Activated CD4-positive, alpha-beta memory T cell treated with anti-CD3 and anti-CD28 coated beads for 36 hours (primary cell): ENCODE measurements at regions not wholly inside any gene's neighbourhood (a gene's known extent, or its start where the extent isn't known, plus 50 kb on each side); places are given as distances from the start of the nearest gene placed in this dataset.
"Not testable (repeated sequence)": the region's sequence is repeated elsewhere in the genome, so short reads cannot be mapped to it uniquely, and the experiment has no call there.

ENCODE experiments used
- CTCF ChIA-PET: fragments of 350-600 bp; sonication (Branson Sonifier 250); formaldehyde crosslinking; loops from one replicate; lab custom pipeline; 2021; ENCODE audit warnings: antibody characterized with exemption, inconsistent platforms; lab: Charles Lee
- POLR2A ChIA-PET: fragments of 350-600 bp; sonication (Branson Sonifier 250); formaldehyde crosslinking; loops from one replicate; lab custom pipeline; 2021; ENCODE audit warnings: antibody characterized with exemption; lab: Charles Lee
- DNase-seq: peaks from one replicate; pipeline ENCODE4 v3.0.0-alpha.2; 2020
- H3K27ac Mint-ChIP-seq: one replicate; pipeline ENCODE4 v1.8.0; 2021; ENCODE audit warnings: mixed read lengths
- H3K27me3 Mint-ChIP-seq: one replicate; pipeline ENCODE4 v1.8.0; 2021; ENCODE audit warnings: mixed read lengths
- H3K36me3 Mint-ChIP-seq: one replicate; pipeline ENCODE4 v1.8.0; 2021; ENCODE audit warnings: mixed read lengths
- H3K4me1 Mint-ChIP-seq: one replicate; pipeline ENCODE4 v1.8.0; 2021; ENCODE audit warnings: low read depth, mixed read lengths
- H3K4me3 Mint-ChIP-seq: one replicate; pipeline ENCODE4 v1.8.0; 2021; ENCODE audit warnings: mild to moderate bottlenecking, mixed read lengths
- H3K9me3 Mint-ChIP-seq: one replicate; pipeline ENCODE4 v1.8.0; 2021; ENCODE audit warnings: mixed read lengths
- intact Hi-C: fragments of 100-400 bp; cut with micrococcal nuclease; formaldehyde crosslinking; loops from one replicate; pipeline ENCODE4 v1.15.1; 2023

DNA sequence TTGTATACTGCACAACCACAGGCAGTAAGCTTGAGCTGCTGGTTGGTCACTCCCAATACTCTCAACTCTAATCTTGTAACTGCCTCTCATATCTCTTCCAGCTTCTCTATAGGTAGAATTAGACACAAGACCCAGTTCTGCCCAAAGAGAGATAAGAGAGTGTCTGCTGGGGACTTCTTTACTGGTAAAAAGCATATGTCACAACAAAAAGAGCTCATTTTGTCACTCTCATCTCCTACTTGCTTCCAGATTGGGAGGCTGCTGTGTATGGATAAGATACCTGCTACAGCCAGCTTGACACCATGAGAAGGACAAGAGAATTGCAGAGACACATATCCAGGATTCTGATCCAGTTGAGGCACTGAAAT is 165.2 kb downstream of the PTH2R start:
- peaks cover 2% of the 10 kb centered on the region for H3K9me3 Mint-ChIP-seq
- H3K36me3 Mint-ChIP-seq, result no peaks in the 10 kb centered on the region
- H3K27me3 Mint-ChIP-seq, result no peaks in the 10 kb centered on the region
- H3K4me1 Mint-ChIP-seq, result no peaks in the 10 kb centered on the region
- intact Hi-C loops, result no loop called here
- no peak for DNase-seq
- POLR2A ChIA-PET, result no interaction called here
- no peak overlapping the region for H3K27ac Mint-ChIP-seq
- CTCF ChIA-PET, result no interaction called here
- no peak overlapping the region for H3K4me3 Mint-ChIP-seq

DNA sequence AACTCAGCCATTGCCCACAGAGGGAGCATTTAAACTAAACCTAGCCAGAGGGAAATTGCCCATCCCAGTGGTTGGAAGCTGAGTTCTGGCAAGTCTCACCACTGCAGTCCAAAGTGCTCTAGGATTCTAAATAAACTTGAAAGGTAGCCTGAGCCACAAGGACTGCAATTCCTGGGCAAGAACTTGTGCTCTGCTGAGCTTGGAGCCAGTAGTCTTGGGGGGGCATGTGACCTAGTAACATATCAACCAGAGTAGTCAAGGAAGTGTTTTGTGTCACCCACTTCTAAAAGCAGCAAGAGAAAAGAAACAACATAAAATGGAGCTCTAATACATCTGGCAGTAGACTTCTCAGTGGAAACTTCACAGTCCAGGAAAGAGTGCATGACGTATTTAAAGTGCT is 167.0 kb downstream of the PTH2R start:
- peaks cover 2% of the 10 kb centered on the region for H3K9me3 Mint-ChIP-seq
- H3K4me1 Mint-ChIP-seq, result no peaks in the 10 kb centered on the region
- intact Hi-C loops, result no loop called here
- no peak overlapping the region for H3K4me3 Mint-ChIP-seq
- no peaks in the 10 kb centered on the region for H3K36me3 Mint-ChIP-seq
- ChIA-PET POLR2A (no interaction called here), CTCF (no interaction called here)
- no peaks in the 10 kb centered on the region for H3K27me3 Mint-ChIP-seq
- DNase-seq, result no peak
- no peak overlapping the region for H3K27ac Mint-ChIP-seq

DNA sequence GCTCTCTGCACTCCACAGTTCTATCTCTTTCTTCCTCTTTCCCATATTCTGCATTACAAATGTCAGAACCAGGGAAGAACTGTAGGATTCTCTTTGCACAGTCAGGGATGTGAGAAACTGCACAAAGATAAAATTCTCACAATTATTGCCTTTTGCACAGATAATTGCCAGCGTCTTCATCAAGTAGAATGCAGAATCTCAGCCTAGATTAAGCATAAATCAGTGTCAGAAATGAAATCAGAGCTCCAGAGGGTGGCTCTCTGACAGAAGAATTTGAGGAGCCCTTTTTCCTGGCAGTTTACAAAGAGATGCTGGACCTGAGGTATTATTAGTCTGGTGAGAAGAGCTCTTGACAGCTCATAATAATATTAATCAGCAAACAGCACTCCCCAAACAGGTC is 173.1 kb downstream of the PTH2R start:
- H3K36me3 Mint-ChIP-seq, result no peaks in the 10 kb centered on the region
- no peaks in the 10 kb centered on the region for H3K27me3 Mint-ChIP-seq
- H3K9me3 Mint-ChIP-seq, result peaks cover 4% of the 10 kb centered on the region
- no peaks in the 10 kb centered on the region for H3K4me1 Mint-ChIP-seq
- no peak overlapping the region for H3K27ac Mint-ChIP-seq
- intact Hi-C loops, result no loop called here
- H3K4me3 Mint-ChIP-seq, result no peak overlapping the region
- ChIA-PET POLR2A (no interaction called here), CTCF (no interaction called here)
- no peak for DNase-seq

DNA sequence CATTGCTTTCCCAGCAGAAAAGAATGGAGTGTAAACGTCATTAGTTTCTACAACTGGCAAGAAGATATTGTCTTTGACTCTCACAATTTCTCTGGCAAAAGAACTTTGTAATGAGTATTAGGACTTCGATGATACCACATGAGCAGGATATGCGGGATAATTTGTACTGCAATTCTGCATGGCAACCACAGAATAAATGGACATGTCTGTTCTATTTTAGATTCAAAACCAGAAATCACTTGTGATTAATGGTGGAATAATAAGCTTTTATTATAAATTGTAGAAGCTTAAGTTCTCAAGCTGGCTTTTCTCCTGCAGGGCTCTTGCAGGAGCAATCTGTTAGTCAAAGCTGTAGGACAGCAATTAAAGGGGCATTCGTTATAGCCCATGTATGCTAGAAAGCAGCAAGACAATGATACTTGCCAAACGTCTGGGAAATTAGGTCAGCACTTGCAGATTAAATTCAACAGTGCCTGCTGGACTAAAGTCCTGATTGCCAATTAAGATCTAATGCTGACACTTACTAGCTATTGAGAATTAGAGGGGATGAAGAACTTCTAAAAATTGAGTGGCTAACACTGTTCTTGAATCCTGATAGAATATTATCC is 177.9 kb downstream of the PTH2R start:
- peaks cover 1% of the 10 kb centered on the region for H3K9me3 Mint-ChIP-seq
- ChIA-PET POLR2A (no interaction called here), CTCF (no interaction called here)
- no peaks in the 10 kb centered on the region for H3K36me3 Mint-ChIP-seq
- no peak overlapping the region for H3K27ac Mint-ChIP-seq
- no peaks in the 10 kb centered on the region for H3K4me1 Mint-ChIP-seq
- H3K4me3 Mint-ChIP-seq, result no peak overlapping the region
- DNase-seq, result no peak
- intact Hi-C loops, result no loop called here
- H3K27me3 Mint-ChIP-seq, result no peaks in the 10 kb centered on the region

DNA sequence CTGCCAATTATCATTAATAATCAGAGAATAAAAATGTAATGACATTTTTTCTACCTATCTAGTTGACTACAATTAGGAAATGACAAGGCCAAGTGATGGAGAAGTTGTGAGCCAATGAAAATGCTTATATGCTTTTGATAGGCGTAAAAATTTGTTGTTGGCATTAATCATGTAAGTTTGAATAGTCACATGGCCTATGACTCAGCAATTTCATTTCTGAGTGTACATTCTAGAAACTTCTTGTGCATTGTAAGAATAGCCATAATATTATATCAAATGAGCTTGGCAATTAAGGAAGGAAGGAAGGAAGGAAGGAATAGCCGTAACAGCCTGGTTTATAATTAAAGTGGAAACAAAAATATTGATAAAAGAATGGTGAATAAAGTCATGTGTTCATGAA is 179.9 kb downstream of the PTH2R start:
- intact Hi-C loops, result no loop called here
- Mint-ChIP-seq H3K36me3 (no peaks in the 10 kb centered on the region), H3K4me3 (no peak overlapping the region), H3K27ac (no peak overlapping the region), H3K9me3 (no peaks in the 10 kb centered on the region), H3K27me3 (no peaks in the 10 kb centered on the region), H3K4me1 (no peaks in the 10 kb centered on the region)
- CTCF ChIA-PET, result no interaction called here
- POLR2A ChIA-PET, result no interaction called here
- no peak for DNase-seq

DNA sequence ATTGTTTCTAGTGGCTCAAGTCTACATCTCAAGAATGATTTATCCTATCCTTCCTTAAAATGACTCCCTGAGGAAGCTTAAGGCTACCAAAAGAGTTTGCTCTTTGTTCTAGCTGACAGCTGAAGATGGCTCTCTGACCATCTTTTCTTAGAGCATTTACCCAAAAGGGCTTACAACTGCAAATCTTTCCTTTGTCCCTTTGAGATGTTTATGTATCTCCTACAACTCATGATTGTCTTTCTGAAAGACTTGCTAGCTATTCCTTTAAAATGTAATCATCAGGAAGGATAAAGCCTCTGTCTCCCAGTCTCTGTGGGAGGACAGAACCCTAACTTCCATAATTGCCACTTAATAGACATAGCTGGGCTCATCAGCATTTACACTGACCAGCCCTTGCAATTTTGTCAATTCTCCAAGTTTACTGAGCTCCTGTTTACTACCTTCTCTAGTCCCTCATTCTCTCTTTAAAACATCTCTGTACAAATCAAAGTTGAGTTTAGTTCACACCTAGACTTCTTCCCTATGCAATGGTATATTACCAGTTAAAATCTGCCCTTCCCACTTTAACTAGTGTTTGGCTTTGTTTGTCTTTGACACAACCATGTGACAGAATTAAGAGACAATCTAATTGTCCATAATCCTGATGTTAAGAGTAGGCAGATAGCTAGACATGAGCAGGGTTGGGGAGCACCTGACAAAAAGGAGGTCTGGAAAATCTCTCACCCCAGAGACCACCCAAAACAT is 188.2 kb downstream of the PTH2R start:
- no peaks in the 10 kb centered on the region for H3K27me3 Mint-ChIP-seq
- no peak for DNase-seq
- intact Hi-C loops, result no loop called here
- peaks cover 1% of the 10 kb centered on the region for H3K9me3 Mint-ChIP-seq
- CTCF ChIA-PET, result no interaction called here
- H3K27ac Mint-ChIP-seq, result no peak overlapping the region
- H3K4me1 Mint-ChIP-seq, result no peaks in the 10 kb centered on the region
- POLR2A ChIA-PET, result no interaction called here
- no peaks in the 10 kb centered on the region for H3K36me3 Mint-ChIP-seq
- no peak overlapping the region for H3K4me3 Mint-ChIP-seq

DNA sequence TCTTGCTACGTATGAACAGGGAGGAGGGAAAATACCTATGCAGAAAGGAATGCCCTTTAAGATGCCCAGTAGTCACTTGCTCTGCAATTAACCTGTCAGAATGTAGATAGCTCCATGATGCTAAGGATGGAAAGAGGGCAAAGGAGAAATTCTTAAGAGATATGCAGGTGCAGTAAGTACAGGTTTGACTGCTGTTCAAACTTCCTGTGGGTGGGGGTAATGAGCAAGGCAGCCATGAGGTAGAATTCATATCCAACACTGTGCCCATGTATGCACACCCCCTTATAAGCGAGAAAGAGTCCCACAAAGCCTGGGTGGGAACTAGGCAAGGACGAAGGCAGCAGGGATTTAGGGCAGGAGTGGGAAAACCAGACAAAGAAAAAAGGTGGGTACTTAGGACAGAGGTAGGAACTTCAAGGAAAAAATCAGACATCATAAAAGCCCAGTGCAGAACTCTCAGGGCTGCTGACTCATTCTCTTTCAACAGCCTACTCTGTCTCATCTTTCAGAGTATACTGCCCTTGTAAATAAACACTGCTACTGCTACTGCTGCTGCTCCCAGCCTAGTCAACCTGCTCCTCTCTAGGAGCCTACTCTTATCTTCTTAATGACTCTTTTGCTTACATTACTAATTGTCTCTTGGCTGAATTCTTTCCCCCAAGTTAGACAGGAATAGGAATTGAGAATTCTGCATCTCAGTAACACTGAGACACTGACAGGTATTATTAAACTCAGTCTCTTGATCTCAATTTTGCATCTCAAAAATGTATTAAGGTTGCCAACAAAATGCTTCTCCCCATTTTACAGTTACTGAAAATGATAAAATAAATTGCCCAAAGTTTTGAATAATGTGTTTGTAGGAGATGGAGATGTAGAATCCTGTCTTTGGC is 189.0 kb downstream of the PTH2R start:
- CTCF ChIA-PET, result no interaction called here
- DNase-seq, result no peak
- Mint-ChIP-seq H3K9me3 (peaks cover 1% of the 10 kb centered on the region), H3K36me3 (no peaks in the 10 kb centered on the region), H3K27ac (no peak overlapping the region), H3K4me3 (no peak overlapping the region), H3K27me3 (no peaks in the 10 kb centered on the region), H3K4me1 (no peaks in the 10 kb centered on the region)
- POLR2A ChIA-PET, result no interaction called here
- intact Hi-C loops, result no loop called here

DNA sequence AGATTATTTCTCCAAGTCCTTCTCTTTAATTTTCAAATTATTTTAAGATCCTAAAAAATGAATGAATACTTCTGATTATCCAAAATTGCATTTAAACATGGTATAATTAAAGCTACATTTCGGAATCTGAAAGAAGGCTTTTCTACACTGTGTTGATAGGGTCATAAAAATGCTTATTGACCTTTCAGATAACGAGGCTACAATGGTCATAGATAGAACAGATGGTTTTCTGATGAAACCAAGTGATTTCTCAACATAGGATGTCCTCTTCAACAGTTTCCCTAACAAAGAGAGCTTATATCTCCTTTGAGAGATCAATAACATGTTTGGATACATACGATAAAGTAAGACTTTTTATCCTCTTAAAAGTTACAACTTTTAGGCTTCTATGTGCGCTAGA is 201.1 kb downstream of the PTH2R start:
- POLR2A ChIA-PET, result no interaction called here
- no peaks in the 10 kb centered on the region for H3K4me1 Mint-ChIP-seq
- peaks cover 14% of the 10 kb centered on the region for H3K9me3 Mint-ChIP-seq
- no peaks in the 10 kb centered on the region for H3K27me3 Mint-ChIP-seq
- no peaks in the 10 kb centered on the region for H3K36me3 Mint-ChIP-seq
- no peak overlapping the region for H3K4me3 Mint-ChIP-seq
- CTCF ChIA-PET, result no interaction called here
- no peak overlapping the region for H3K27ac Mint-ChIP-seq
- no peak for DNase-seq
- intact Hi-C loops, result no loop called here

DNA sequence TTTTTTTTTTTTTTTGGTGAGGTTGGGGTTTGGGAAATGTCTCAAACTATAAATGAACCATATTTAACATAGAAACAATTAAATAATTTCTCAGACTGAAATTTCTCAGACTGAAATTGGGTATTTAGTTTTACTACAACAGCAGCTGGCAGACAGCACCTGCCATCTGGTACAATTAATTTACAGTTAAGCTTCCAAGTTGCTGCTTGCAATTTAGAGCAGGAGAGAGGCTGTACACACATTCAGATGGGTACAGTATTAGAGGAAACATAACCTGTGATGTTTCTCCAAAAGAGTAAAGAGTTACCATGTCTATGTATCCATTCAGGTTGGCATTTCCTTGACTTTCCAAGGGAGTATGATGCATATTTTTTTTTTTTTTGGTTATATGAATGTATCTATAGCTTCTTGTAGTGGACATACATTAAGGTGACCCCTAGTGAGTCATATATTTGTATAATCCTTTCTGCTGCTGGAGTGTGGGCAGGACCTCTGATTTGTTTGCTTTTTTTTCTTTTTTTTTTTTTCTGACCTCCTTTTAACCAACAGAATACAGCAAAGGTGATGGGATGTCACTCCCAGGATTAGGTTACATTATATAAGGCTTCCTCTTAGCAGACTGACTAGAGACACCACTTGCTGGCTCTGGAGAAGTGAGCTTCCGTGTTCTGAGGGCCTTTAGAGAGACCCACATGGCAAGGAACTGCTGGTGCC is 201.7 kb downstream of the PTH2R start:
- H3K36me3 Mint-ChIP-seq, result no peaks in the 10 kb centered on the region
- intact Hi-C loops, result no loop called here
- CTCF ChIA-PET, result no interaction called here
- H3K27ac Mint-ChIP-seq, result no peak overlapping the region
- DNase-seq, result no peak
- H3K4me3 Mint-ChIP-seq, result no peak overlapping the region
- POLR2A ChIA-PET, result no interaction called here
- H3K9me3 Mint-ChIP-seq, result peaks cover 15% of the 10 kb centered on the region
- H3K27me3 Mint-ChIP-seq, result no peaks in the 10 kb centered on the region
- H3K4me1 Mint-ChIP-seq, result no peaks in the 10 kb centered on the region

DNA sequence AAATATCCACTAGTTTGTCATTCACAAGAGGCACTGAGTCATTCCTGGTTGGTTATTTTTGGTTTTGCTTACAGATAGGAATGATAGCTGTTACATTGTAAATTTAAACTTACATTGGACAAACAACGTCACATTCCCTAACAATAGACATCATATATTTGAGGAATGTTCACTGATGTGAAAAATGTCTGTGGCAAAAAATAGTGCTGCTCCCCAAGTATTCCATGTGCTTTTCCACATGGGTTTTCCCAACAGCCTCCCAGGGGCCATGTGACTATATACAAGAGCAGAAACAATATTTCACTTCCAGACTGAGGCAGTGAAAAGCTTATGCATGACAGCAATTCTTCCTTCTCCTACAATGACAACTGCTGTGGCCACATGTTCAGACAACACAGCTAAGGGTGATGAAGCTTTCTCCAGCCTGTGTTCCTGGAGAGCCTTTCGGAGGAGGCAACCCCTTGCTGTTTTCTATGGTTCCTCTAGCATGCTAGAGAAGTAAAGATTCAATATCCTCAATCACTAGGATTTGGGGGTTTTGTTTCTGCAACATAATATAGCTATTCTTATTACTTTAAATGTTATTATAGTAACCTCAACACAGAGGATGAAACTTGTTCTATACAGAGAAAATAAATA is 202.7 kb downstream of the PTH2R start:
- H3K27me3 Mint-ChIP-seq, result no peaks in the 10 kb centered on the region
- ChIA-PET CTCF (no interaction called here), POLR2A (no interaction called here)
- intact Hi-C loops, result no loop called here
- no peaks in the 10 kb centered on the region for H3K4me1 Mint-ChIP-seq
- peaks cover 15% of the 10 kb centered on the region for H3K9me3 Mint-ChIP-seq
- no peak for DNase-seq
- H3K27ac Mint-ChIP-seq, result no peak overlapping the region
- H3K36me3 Mint-ChIP-seq, result no peaks in the 10 kb centered on the region
- no peak overlapping the region for H3K4me3 Mint-ChIP-seq

DNA sequence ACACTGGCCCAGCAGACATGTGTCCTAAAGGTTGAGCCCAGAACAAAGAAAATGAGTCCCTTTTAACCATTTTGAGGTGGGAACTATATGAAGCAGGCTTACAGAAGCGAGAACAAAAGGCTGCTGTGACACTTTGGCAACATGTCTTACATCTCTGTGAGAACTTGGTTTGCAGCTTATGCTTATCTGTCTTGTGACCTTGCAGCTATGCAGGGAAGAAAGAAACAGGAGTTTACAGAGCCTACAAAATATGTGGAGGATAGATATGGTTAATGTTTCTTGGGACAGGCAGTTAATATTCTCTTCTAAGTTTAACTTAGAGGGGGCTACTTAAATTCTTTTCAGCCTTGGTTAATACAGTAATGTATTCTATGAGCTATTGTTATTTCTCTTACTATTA is 209.1 kb downstream of the PTH2R start:
- intact Hi-C loops, POLR2A ChIA-PET, DNase-seq, H3K4me1 Mint-ChIP-seq, H3K27me3 Mint-ChIP-seq, H3K36me3 Mint-ChIP-seq, CTCF ChIA-PET, H3K4me3 Mint-ChIP-seq, H3K27ac Mint-ChIP-seq: not testable (repeated sequence)
- H3K9me3 Mint-ChIP-seq, result peaks cover 16% of the 10 kb centered on the region

DNA sequence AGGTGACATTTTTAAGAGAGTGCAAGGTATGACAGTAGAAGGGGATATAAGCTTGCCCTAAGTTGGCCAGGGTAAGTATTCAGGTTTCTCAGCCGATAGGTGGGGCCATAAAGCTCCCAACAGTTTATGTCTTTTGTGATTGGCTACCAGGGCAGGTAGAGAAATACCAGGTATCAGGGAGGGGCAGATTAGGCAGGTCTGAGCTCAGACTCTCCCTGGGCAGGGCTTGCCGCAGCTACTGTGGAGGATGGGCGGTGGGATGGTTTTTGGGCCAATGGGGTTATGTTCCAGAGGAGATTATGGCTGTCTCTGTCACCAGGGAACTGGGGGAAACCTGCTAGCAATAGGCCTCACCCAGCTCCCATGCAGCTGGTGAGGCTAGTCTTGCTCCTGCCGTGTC is 211.6 kb downstream of the PTH2R start:
- H3K36me3 Mint-ChIP-seq, result no peaks in the 10 kb centered on the region
- no peaks in the 10 kb centered on the region for H3K4me1 Mint-ChIP-seq
- POLR2A ChIA-PET, result no interaction called here
- H3K9me3 Mint-ChIP-seq, result peaks cover 3% of the 10 kb centered on the region
- DNase-seq, result no peak
- no peak overlapping the region for H3K4me3 Mint-ChIP-seq
- no peak overlapping the region for H3K27ac Mint-ChIP-seq
- no peaks in the 10 kb centered on the region for H3K27me3 Mint-ChIP-seq
- CTCF ChIA-PET, result no interaction called here
- intact Hi-C loops, result no loop called here
